PC-9 (cell line): ENCODE measurements at regions not wholly inside any gene's neighbourhood (a gene's known extent, or its start where the extent isn't known, plus 50 kb on each side); places are given as distances from the start of the nearest gene placed in this dataset.

ENCODE experiments used
- EZH2 ChIP-seq: fragments of 200-600 bp; sonication (generic); IDR thresholded peaks from 2 replicates; pipeline ENCODE4 v1.8.0; 2017; ENCODE audit warnings: antibody characterized with exemption, low read depth
- TF ChIP-seq, protein P1 (sequence below): fragments of 200-600 bp; sonication (generic); conservative IDR thresholded peaks from 2 replicates; pipeline ENCODE4 v1.6.1; 2017; ENCODE audit warnings: mixed run types, antibody characterized with exemption, mild to moderate bottlenecking, moderate library complexity

GRCh38 chr1:30511106-30511505 is 212.3 kb downstream of the MATN1 start:
- TF ChIP-seq EZH2, result no peak
- TF ChIP-seq, protein P1, sequence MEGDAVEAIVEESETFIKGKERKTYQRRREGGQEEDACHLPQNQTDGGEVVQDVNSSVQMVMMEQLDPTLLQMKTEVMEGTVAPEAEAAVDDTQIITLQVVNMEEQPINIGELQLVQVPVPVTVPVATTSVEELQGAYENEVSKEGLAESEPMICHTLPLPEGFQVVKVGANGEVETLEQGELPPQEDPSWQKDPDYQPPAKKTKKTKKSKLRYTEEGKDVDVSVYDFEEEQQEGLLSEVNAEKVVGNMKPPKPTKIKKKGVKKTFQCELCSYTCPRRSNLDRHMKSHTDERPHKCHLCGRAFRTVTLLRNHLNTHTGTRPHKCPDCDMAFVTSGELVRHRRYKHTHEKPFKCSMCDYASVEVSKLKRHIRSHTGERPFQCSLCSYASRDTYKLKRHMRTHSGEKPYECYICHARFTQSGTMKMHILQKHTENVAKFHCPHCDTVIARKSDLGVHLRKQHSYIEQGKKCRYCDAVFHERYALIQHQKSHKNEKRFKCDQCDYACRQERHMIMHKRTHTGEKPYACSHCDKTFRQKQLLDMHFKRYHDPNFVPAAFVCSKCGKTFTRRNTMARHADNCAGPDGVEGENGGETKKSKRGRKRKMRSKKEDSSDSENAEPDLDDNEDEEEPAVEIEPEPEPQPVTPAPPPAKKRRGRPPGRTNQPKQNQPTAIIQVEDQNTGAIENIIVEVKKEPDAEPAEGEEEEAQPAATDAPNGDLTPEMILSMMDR, result no peak
